Fibroblast of lung (primary cell): ENCODE measurements at regions not wholly inside any gene's neighbourhood (a gene's known extent, or its start where the extent isn't known, plus 50 kb on each side); places are given as distances from the start of the nearest gene placed in this dataset.

ENCODE experiments used
- DNase-seq, 2 donors: peaks; one replicate each; pipeline versions ENCODE4 v3.0.0 to v3.0.0-alpha.2; 2010; ENCODE audit warnings: low read depth in 2 of 2
- H2AFZ ChIP-seq: 2 replicates; pipeline ENCODE4 v1.5.1; 2012; ENCODE audit warnings: low read length, control low read depth, inconsistent platforms
- H3K27ac ChIP-seq: 2 replicates; pipeline ENCODE4 v1.5.1; 2011; ENCODE audit warnings: low read length, control low read depth; ENCODE audit not compliant: insufficient read depth
- H3K27me3 ChIP-seq: 2 replicates; pipeline ENCODE4 v1.5.1; 2011; ENCODE audit warnings: mild to moderate bottlenecking, low read length; ENCODE audit not compliant: control insufficient read depth, insufficient read depth
- H3K36me3 ChIP-seq: 2 replicates; pipeline ENCODE4 v1.5.1; 2011; ENCODE audit warnings: low read length; ENCODE audit not compliant: control insufficient read depth, insufficient read depth
- H3K4me1 ChIP-seq: 2 replicates; pipeline ENCODE4 v1.5.1; 2011; ENCODE audit warnings: low read length; ENCODE audit not compliant: control insufficient read depth, insufficient read depth; ENCODE audit errors: extremely low read depth
- H3K4me2 ChIP-seq: 2 replicates; pipeline ENCODE4 v1.5.1; 2011; ENCODE audit warnings: low read length, control low read depth; ENCODE audit not compliant: insufficient read depth; ENCODE audit errors: extremely low read depth
- H3K4me3 ChIP-seq, 4 experiments: fragments of 200-600 bp in 1 of 4; sonication (generic) in 1 of 4; replicated peaks in 1 of 4; 2 replicates each; pipeline ENCODE4 v1.5.1; 2011 to 2016; ENCODE audit warnings: low read length in 4 of 4, low read depth in 3 of 4, mild to moderate bottlenecking in 3 of 4, control low read depth in 2 of 4, inconsistent platforms in 1 of 4, mixed read lengths in 1 of 4; ENCODE audit not compliant: insufficient read depth in 1 of 4; ENCODE audit errors: control extremely low read depth in 1 of 4
- H3K79me2 ChIP-seq: 2 replicates; pipeline ENCODE4 v1.5.1; 2012; ENCODE audit warnings: mild to moderate bottlenecking, low read length, inconsistent platforms; ENCODE audit not compliant: control insufficient read depth, insufficient read depth
- H3K9ac ChIP-seq: 2 replicates; pipeline ENCODE4 v1.5.1; 2011; ENCODE audit warnings: mild to moderate bottlenecking, low read length, control low read depth; ENCODE audit not compliant: insufficient read depth
- H3K9me3 ChIP-seq: 2 replicates; pipeline ENCODE4 v1.5.1; 2012; ENCODE audit warnings: low read depth, low read length; ENCODE audit not compliant: control insufficient read depth, insufficient read depth
- H4K20me1 ChIP-seq: 2 replicates; pipeline ENCODE4 v1.5.1; 2011; ENCODE audit warnings: low read length; ENCODE audit not compliant: control insufficient read depth, insufficient read depth; ENCODE audit errors: extremely low read depth
- EZH2 ChIP-seq: IDR thresholded peaks from 2 replicates; pipeline ENCODE4 v1.5.1; 2012; ENCODE audit warnings: low read length, control low read depth, mild to moderate bottlenecking; ENCODE audit errors: missing control alignments
- TF ChIP-seq, protein P1 (sequence below), 2 donors: IDR thresholded peaks in 1 of 2; conservative IDR thresholded peaks in 1 of 2; 1 replicate in 1 of 2; 2 replicates in 1 of 2; pipeline ENCODE4 v1.5.1; 2011 to 2012; ENCODE audit warnings: low read length in 2 of 2, control low read depth in 1 of 2, inconsistent platforms in 1 of 2, low read depth in 1 of 2, mild to moderate bottlenecking in 1 of 2

- H3K4me1 ChIP-seq: no peaks in the 10 kb centered on the region
- H3K9ac ChIP-seq: no peak overlapping the region
- no peaks in the 10 kb centered on the region for H3K9me3 ChIP-seq
- no peak overlapping the region for H2AFZ ChIP-seq
- no peaks in the 10 kb centered on the region for H4K20me1 ChIP-seq
- DNase-seq: no peak
- no peak overlapping the region for H3K4me2 ChIP-seq
- H3K27me3 ChIP-seq: no peaks in the 10 kb centered on the region
- H3K36me3 ChIP-seq: no peaks in the 10 kb centered on the region
- no peaks in the 10 kb centered on the region for H3K79me2 ChIP-seq
- no peak overlapping the region for H3K4me3 ChIP-seq
- H3K27ac ChIP-seq: no peak overlapping the region
- no peak for TF ChIP-seq EZH2
- TF ChIP-seq, protein P1, sequence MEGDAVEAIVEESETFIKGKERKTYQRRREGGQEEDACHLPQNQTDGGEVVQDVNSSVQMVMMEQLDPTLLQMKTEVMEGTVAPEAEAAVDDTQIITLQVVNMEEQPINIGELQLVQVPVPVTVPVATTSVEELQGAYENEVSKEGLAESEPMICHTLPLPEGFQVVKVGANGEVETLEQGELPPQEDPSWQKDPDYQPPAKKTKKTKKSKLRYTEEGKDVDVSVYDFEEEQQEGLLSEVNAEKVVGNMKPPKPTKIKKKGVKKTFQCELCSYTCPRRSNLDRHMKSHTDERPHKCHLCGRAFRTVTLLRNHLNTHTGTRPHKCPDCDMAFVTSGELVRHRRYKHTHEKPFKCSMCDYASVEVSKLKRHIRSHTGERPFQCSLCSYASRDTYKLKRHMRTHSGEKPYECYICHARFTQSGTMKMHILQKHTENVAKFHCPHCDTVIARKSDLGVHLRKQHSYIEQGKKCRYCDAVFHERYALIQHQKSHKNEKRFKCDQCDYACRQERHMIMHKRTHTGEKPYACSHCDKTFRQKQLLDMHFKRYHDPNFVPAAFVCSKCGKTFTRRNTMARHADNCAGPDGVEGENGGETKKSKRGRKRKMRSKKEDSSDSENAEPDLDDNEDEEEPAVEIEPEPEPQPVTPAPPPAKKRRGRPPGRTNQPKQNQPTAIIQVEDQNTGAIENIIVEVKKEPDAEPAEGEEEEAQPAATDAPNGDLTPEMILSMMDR (conservative IDR thresholded peaks at IDR 0.05 in 1 of 2, IDR thresholded peaks at IDR 0.05 in 1 of 2; ENCODE audit: low read depth in 1 of 2, low read length in 2 of 2): no peak
Observed at GRCh38 chr3:181530584-181530983, 181.1 kb upstream of the SOX2 start.

DNA sequence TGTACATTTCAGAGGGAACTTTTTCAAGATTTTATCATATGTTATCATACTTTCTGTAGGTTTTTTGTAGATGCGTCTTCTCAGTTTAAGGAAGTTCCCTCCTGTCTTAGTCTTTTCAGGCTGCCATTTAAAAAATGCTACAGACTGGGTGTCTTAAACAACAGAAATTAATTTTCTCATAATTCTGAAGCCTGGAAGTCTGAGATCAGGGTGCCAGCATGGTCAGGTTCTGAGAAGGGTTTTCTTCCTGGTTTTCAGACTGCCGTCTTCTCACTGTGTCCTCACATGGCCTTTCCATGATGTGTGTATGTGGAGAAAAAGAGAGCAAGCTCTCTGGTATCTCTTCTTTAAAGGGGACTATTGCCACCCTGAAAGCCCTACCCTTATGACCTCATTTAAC lies 189.9 kb upstream of the SOX2 start:
- H3K9me3 ChIP-seq: no peaks in the 10 kb centered on the region
- no peak overlapping the region for H2AFZ ChIP-seq
- H3K27me3 ChIP-seq: no peaks in the 10 kb centered on the region
- no peaks in the 10 kb centered on the region for H3K36me3 ChIP-seq
- no peaks in the 10 kb centered on the region for H3K4me1 ChIP-seq
- H3K4me3 ChIP-seq: no peak overlapping the region
- no peak overlapping the region for H3K4me2 ChIP-seq
- DNase-seq: no peak
- no peaks in the 10 kb centered on the region for H3K79me2 ChIP-seq
- no peak overlapping the region for H3K27ac ChIP-seq
- no peak overlapping the region for H3K9ac ChIP-seq
- no peak for TF ChIP-seq EZH2
- TF ChIP-seq, protein P1 (conservative IDR thresholded peaks at IDR 0.05 in 1 of 2, IDR thresholded peaks at IDR 0.05 in 1 of 2; ENCODE audit: low read depth in 1 of 2, low read length in 2 of 2): no peak
- H4K20me1 ChIP-seq: no peaks in the 10 kb centered on the region

GRCh38 chr3:181518222-181518621 lies 193.5 kb upstream of the SOX2 start:
- Histone ChIP-seq H3K27ac (no peak overlapping the region), H3K27me3 (no peaks in the 10 kb centered on the region), H3K9ac (no peak overlapping the region), H3K36me3 (no peaks in the 10 kb centered on the region), H3K4me2 (no peak overlapping the region), H3K9me3 (no peaks in the 10 kb centered on the region), H3K4me3 (no peak overlapping the region), H3K79me2 (no peaks in the 10 kb centered on the region), H4K20me1 (no peaks in the 10 kb centered on the region), H3K4me1 (no peaks in the 10 kb centered on the region), H2AFZ (no peak overlapping the region)
- TF ChIP-seq EZH2: no peak
- TF ChIP-seq, protein P1 (conservative IDR thresholded peaks at IDR 0.05 in 1 of 2, IDR thresholded peaks at IDR 0.05 in 1 of 2; ENCODE audit: low read depth in 1 of 2, low read length in 2 of 2): no peak
- no peak for DNase-seq
